HEK293 (cell line): ENCODE measurements at regions not wholly inside any gene's neighbourhood (a gene's known extent, or its start where the extent isn't known, plus 50 kb on each side); places are given as distances from the start of the nearest gene placed in this dataset.

ENCODE experiments used
- CTCF ChIA-PET: fragments of 350-600 bp; formaldehyde crosslinking; extraction: SDS; loops from one replicate; lab custom pipeline; 2021; ENCODE audit warnings: antibody characterized with exemption; lab: Yijun Ruan, JAX
- POLR2A ChIA-PET: fragments of 300-600 bp; formaldehyde crosslinking; extraction: SDS; loops from one replicate; lab custom pipeline; 2020; ENCODE audit warnings: antibody characterized with exemption, inconsistent platforms; lab: Yijun Ruan, JAX
- H3K27ac ChIP-seq: fragments of 200-500 bp; sonication (Bioruptor generic); 2 replicates; pipeline ENCODE4 v1.5.1; 2014; ENCODE audit warnings: low read depth, low read length, control low read depth, inconsistent platforms; ENCODE audit errors: extremely low read depth
- H3K36me3 ChIP-seq, 2 experiments: fragments of 200-500 bp in 1 of 2; sonication (Bioruptor generic) in 1 of 2; 1 replicate in 1 of 2; 2 replicates in 1 of 2; pipeline ENCODE4 v1.5.1; 2014 to 2017; ENCODE audit warnings: inconsistent platforms in 2 of 2, low read length in 2 of 2; ENCODE audit not compliant: control insufficient read depth in 2 of 2, insufficient read depth in 1 of 2
- H3K4me1 ChIP-seq: fragments of 200-500 bp; sonication (Bioruptor generic); 2 replicates; pipeline ENCODE4 v1.5.1; 2014; ENCODE audit warnings: mild to moderate bottlenecking, low read length, inconsistent platforms; ENCODE audit not compliant: control insufficient read depth, insufficient read depth
- H3K4me3 ChIP-seq: 2 replicates; pipeline ENCODE4 v1.5.1; 2011; ENCODE audit warnings: low read depth, mild to moderate bottlenecking, control low read depth, low read length, moderate library complexity
- H3K9me3 ChIP-seq: fragments of 200-500 bp; sonication (Bioruptor generic); 2 replicates; pipeline ENCODE4 v1.5.1; 2014; ENCODE audit warnings: low read depth, low read length, inconsistent platforms; ENCODE audit not compliant: control insufficient read depth, insufficient read depth
- HIC1 ChIP-seq: fragments of 450-650 bp; formaldehyde crosslinking; IDR thresholded peaks from 2 replicates; pipeline ENCODE4 v1.5.1; 2016; ENCODE audit warnings: missing biosample characterization, missing genetic modification characterization
- KLF7 ChIP-seq: fragments of 450-650 bp; formaldehyde crosslinking; IDR thresholded peaks from 2 replicates; pipeline ENCODE4 v1.5.1; 2016; ENCODE audit warnings: missing biosample characterization, missing genetic modification characterization, borderline replicate concordance
- MYNN ChIP-seq: fragments of 450-650 bp; formaldehyde crosslinking; IDR thresholded peaks from 2 replicates; pipeline ENCODE4 v1.5.1; 2016; ENCODE audit warnings: missing biosample characterization, missing genetic modification characterization, borderline replicate concordance
- OVOL3 ChIP-seq: fragments of 450-650 bp; formaldehyde crosslinking; IDR thresholded peaks from 2 replicates; pipeline ENCODE4 v1.5.1; 2016; ENCODE audit warnings: missing biosample characterization, missing genetic modification characterization
- RBAK ChIP-seq: fragments of 450-650 bp; formaldehyde crosslinking; IDR thresholded peaks from 2 replicates; pipeline ENCODE4 v1.5.1; 2016; ENCODE audit warnings: missing biosample characterization, missing genetic modification characterization
- SCRT1 ChIP-seq: fragments of 450-650 bp; formaldehyde crosslinking; IDR thresholded peaks from 2 replicates; pipeline ENCODE4 v1.5.1; 2016; ENCODE audit warnings: missing biosample characterization, missing genetic modification characterization, borderline replicate concordance
- YY1 ChIP-seq: fragments of 450-650 bp; formaldehyde crosslinking; IDR thresholded peaks from 2 replicates; pipeline ENCODE4 v1.5.1; 2018; ENCODE audit warnings: missing biosample characterization, missing genetic modification characterization
- ZBTB1 ChIP-seq: fragments of 450-650 bp; formaldehyde crosslinking; IDR thresholded peaks from 2 replicates; pipeline ENCODE4 v1.5.1; 2016; ENCODE audit warnings: missing biosample characterization, missing genetic modification characterization
- ZNF140 ChIP-seq: fragments of 450-650 bp; formaldehyde crosslinking; IDR thresholded peaks from 2 replicates; pipeline ENCODE4 v1.5.1; 2016; ENCODE audit warnings: missing biosample characterization, missing genetic modification characterization
- ZNF146 ChIP-seq: fragments of 450-650 bp; formaldehyde crosslinking; IDR thresholded peaks from 2 replicates; pipeline ENCODE4 v1.5.1; 2016; ENCODE audit warnings: missing biosample characterization, missing genetic modification characterization
- ZNF155 ChIP-seq: fragments of 450-650 bp; formaldehyde crosslinking; IDR thresholded peaks from 2 replicates; pipeline ENCODE4 v1.5.1; 2016; ENCODE audit warnings: missing biosample characterization, missing genetic modification characterization
- ZNF175 ChIP-seq: fragments of 450-650 bp; formaldehyde crosslinking; IDR thresholded peaks from 2 replicates; pipeline ENCODE4 v1.5.1; 2016; ENCODE audit warnings: missing biosample characterization, missing genetic modification characterization
- ZNF184 ChIP-seq: fragments of 450-650 bp; IDR thresholded peaks from 2 replicates; pipeline ENCODE4 v1.5.1; 2018; ENCODE audit warnings: missing biosample characterization, mild to moderate bottlenecking, missing genetic modification characterization
- ZNF211 ChIP-seq: fragments of 450-650 bp; formaldehyde crosslinking; IDR thresholded peaks from 2 replicates; pipeline ENCODE4 v1.5.1; 2016; ENCODE audit warnings: low read depth, missing biosample characterization, missing genetic modification characterization
- ZNF280C ChIP-seq: fragments of 450-650 bp; formaldehyde crosslinking; IDR thresholded peaks from 2 replicates; pipeline ENCODE4 v1.5.1; 2016; ENCODE audit warnings: missing biosample characterization, missing genetic modification characterization
- ZNF366 ChIP-seq: fragments of 450-650 bp; formaldehyde crosslinking; conservative IDR thresholded peaks from 2 replicates; pipeline ENCODE4 v1.5.1; 2016; ENCODE audit warnings: missing biosample characterization, missing genetic modification characterization
- ZNF398 ChIP-seq: fragments of 450-650 bp; formaldehyde crosslinking; IDR thresholded peaks from 2 replicates; pipeline ENCODE4 v1.5.1; 2017; ENCODE audit warnings: missing biosample characterization, missing genetic modification characterization
- ZNF518A ChIP-seq: fragments of 450-650 bp; formaldehyde crosslinking; conservative IDR thresholded peaks from 2 replicates; pipeline ENCODE4 v1.5.1; 2016; ENCODE audit warnings: low read depth, missing biosample characterization, missing genetic modification characterization
- ZNF530 ChIP-seq: fragments of 450-650 bp; formaldehyde crosslinking; IDR thresholded peaks from 2 replicates; pipeline ENCODE4 v1.5.1; 2016; ENCODE audit warnings: low read depth, missing biosample characterization, missing genetic modification characterization
- ZNF544 ChIP-seq: fragments of 450-650 bp; formaldehyde crosslinking; IDR thresholded peaks from 2 replicates; pipeline ENCODE4 v1.5.0; 2017; ENCODE audit warnings: missing biosample characterization, missing genetic modification characterization
- ZNF560 ChIP-seq: fragments of 450-650 bp; formaldehyde crosslinking; IDR thresholded peaks from 2 replicates; pipeline ENCODE4 v1.5.1; 2017; ENCODE audit warnings: missing biosample characterization, missing genetic modification characterization, borderline replicate concordance
- ZNF571 ChIP-seq: fragments of 450-650 bp; formaldehyde crosslinking; IDR thresholded peaks from 2 replicates; pipeline ENCODE4 v1.5.0; 2017; ENCODE audit warnings: missing biosample characterization, missing genetic modification characterization
- ZNF76 ChIP-seq: fragments of 450-650 bp; formaldehyde crosslinking; IDR thresholded peaks from 2 replicates; pipeline ENCODE4; 2016; ENCODE audit warnings: low read depth, missing biosample characterization, missing genetic modification characterization, borderline replicate concordance
- ZSCAN23 ChIP-seq: fragments of 450-650 bp; formaldehyde crosslinking; IDR thresholded peaks from 2 replicates; pipeline ENCODE4 v1.5.1; 2016; ENCODE audit warnings: missing biosample characterization, missing genetic modification characterization
- ZSCAN30 ChIP-seq: fragments of 450-650 bp; IDR thresholded peaks from 2 replicates; pipeline ENCODE4 v1.5.1; 2018; ENCODE audit warnings: missing biosample characterization, mild to moderate bottlenecking, missing genetic modification characterization, moderate library complexity

- Histone ChIP-seq H3K4me3 (no peak overlapping the region), H3K27ac (no peak overlapping the region), H3K9me3 (no peaks in the 10 kb centered on the region), H3K4me1 (no peaks in the 10 kb centered on the region), H3K36me3 (no peaks in the 10 kb centered on the region)
- TF ChIP-seq ZBTB1 (tag by site-specific recombination), result no peak
- no peak for TF ChIP-seq ZNF571 (tag by site-specific recombination)
- no peak for TF ChIP-seq KLF7 (tag by site-specific recombination)
- TF ChIP-seq ZSCAN23, result no peak
- no peak for TF ChIP-seq ZNF398 (tag by site-specific recombination)
- no peak for TF ChIP-seq HIC1
- no peak for TF ChIP-seq YY1 (tag by site-specific recombination)
- TF ChIP-seq RBAK (tag by site-specific recombination), result no peak
- TF ChIP-seq MYNN (tag by site-specific recombination), result no peak
- no peak for TF ChIP-seq ZNF184
- TF ChIP-seq ZNF211 (tag by site-specific recombination), result no peak
- TF ChIP-seq ZNF76 (tag by site-specific recombination), result no peak
- TF ChIP-seq ZNF280C (tag by site-specific recombination), result no peak
- no peak for TF ChIP-seq ZSCAN30 (tag by site-specific recombination)
- ChIA-PET CTCF (no interaction called here), POLR2A (no interaction called here)
Observed at GRCh38 chr2:58865436-58865835, 624.3 kb upstream of the FANCL start.

- no peak overlapping the region for H3K27ac ChIP-seq
- CTCF ChIA-PET, result no interaction called here
- TF ChIP-seq ZNF530 (tag by site-specific recombination) (no peak), ZNF146 (tag by site-specific recombination) (no peak), ZNF175 (tag by site-specific recombination) (no peak), ZNF366 (tag by site-specific recombination) (no peak), ZNF560 (tag by site-specific recombination) (no peak), ZNF518A (tag by site-specific recombination) (no peak), ZNF140 (tag by site-specific recombination) (no peak), SCRT1 (tag by site-specific recombination) (no peak), ZNF155 (tag by site-specific recombination) (no peak), OVOL3 (tag by site-specific recombination) (no peak), ZNF544 (tag by site-specific recombination) (no peak)
Observed at GRCh38 chr2:58862244-58862643, 621.1 kb upstream of the FANCL start.

More at GRCh38 chr2:58862244-58862643, 621.1 kb upstream of the FANCL start:
- Histone ChIP-seq H3K36me3 (no peaks in the 10 kb centered on the region), H3K4me3 (no peak overlapping the region), H3K4me1 (no peaks in the 10 kb centered on the region), H3K9me3 (no peaks in the 10 kb centered on the region)
- POLR2A ChIA-PET, result no interaction called here
